ELR (cell line): ENCODE measurements at regions not wholly inside any gene's neighbourhood (a gene's known extent, or its start where the extent isn't known, plus 50 kb on each side); places are given as distances from the start of the nearest gene placed in this dataset.
A peak's percentile ranks its signal among the peaks of the same experiment; 100 is the strongest.

Experiments used
- DNase-seq: peaks from one replicate; pipeline ENCODE4 v3.0.0-alpha.2; 2015; ENCODE audit warnings: low read depth

- peak; percentile 52 for DNase-seq
Observed at GRCh38 chr1:188872376-188872775, 1605.3 kb downstream of the BRINP3 start.

GRCh38 chr1:188877668-188878067, 1600.0 kb downstream of the BRINP3 start:
- DNase-seq, result no peak

GRCh38 chr1:188888386-188888785, 1589.3 kb downstream of the BRINP3 start:
- DNase-seq, result peak; percentile 94

- no peak for DNase-seq
Observed at GRCh38 chr1:188889166-188889565, 1588.5 kb downstream of the BRINP3 start.

- no peak for DNase-seq
Observed at GRCh38 chr1:188891958-188892357, 1585.7 kb downstream of the BRINP3 start.

- DNase-seq, result no peak
Observed at GRCh38 chr1:188895611-188896010, 1582.1 kb downstream of the BRINP3 start.

GRCh38 chr1:188903241-188903640, 1574.4 kb downstream of the BRINP3 start:
- no peak for DNase-seq

GRCh38 chr1:188904201-188904600, 1573.5 kb downstream of the BRINP3 start:
- DNase-seq, result peak; percentile 35

- DNase-seq, result no peak
Observed at GRCh38 chr1:188906921-188907641, 1570.6 kb downstream of the BRINP3 start.

GRCh38 chr1:188930382-188930781, 1547.3 kb downstream of the BRINP3 start:
- no peak for DNase-seq

- no peak for DNase-seq
Observed at GRCh38 chr1:188931506-188931905, 1546.2 kb downstream of the BRINP3 start.

- peak; percentile 46 for DNase-seq
Observed at GRCh38 chr1:188937965-188938551, 1539.6 kb downstream of the BRINP3 start.

- no peak for DNase-seq
Observed at GRCh38 chr1:188941986-188942385, 1535.7 kb downstream of the BRINP3 start.

GRCh38 chr1:188949701-188950100, 1528.0 kb downstream of the BRINP3 start:
- DNase-seq, result peak; percentile 82

- no peak for DNase-seq
Observed at GRCh38 chr1:188958461-188959115, 1519.1 kb downstream of the BRINP3 start.

- no peak for DNase-seq
Observed at GRCh38 chr1:188986745-188987417, 1490.8 kb downstream of the BRINP3 start.

- peak; percentile 72 for DNase-seq
Observed at GRCh38 chr1:188988589-188988988, 1489.1 kb downstream of the BRINP3 start.

GRCh38 chr1:188991221-188991930, 1486.3 kb downstream of the BRINP3 start:
- DNase-seq, result no peak

GRCh38 chr1:189007824-189008223, 1469.8 kb downstream of the BRINP3 start:
- DNase-seq, result peak; percentile 10

GRCh38 chr1:189021577-189021976, 1456.1 kb downstream of the BRINP3 start:
- DNase-seq, result no peak

GRCh38 chr1:189022015-189022414, 1455.6 kb downstream of the BRINP3 start:
- no peak for DNase-seq

GRCh38 chr1:189027512-189027911, 1450.2 kb downstream of the BRINP3 start:
- no peak for DNase-seq
